Sigmoid colon (tissue), 6 donors: ENCODE measurements at regions not wholly inside any gene's neighbourhood (a gene's known extent, or its start where the extent isn't known, plus 50 kb on each side); places are given as distances from the start of the nearest gene placed in this dataset.
"Not testable (repeated sequence)": the region's sequence is repeated elsewhere in the genome, so short reads cannot be mapped to it uniquely, and the experiment has no call there.

Experiments
- DNase-seq: peaks from one replicate; pipeline ENCODE4 v3.0.0-alpha.2; 2019
- H3K27ac ChIP-seq, 4 donors: fragments of 200-600 bp; sonication (generic); one replicate each; pipeline ENCODE4 v1.5.1; 2016 to 2019; ENCODE audit warnings: mild to moderate bottlenecking in 1 of 4
- H3K27me3 ChIP-seq, 3 donors: fragments of 200-600 bp; sonication (generic); one replicate each; pipeline ENCODE4 v1.5.1; 2019; ENCODE audit warnings: mild to moderate bottlenecking in 1 of 3
- H3K36me3 ChIP-seq, 4 donors: fragments of 200-600 bp; sonication (generic); one replicate each; pipeline ENCODE4 v1.5.1; 2016 to 2019
- H3K4me1 ChIP-seq, 4 donors: fragments of 200-600 bp; sonication (generic); one replicate each; pipeline ENCODE4 v1.5.1; 2017 to 2019
- H3K4me3 ChIP-seq, 4 donors: fragments of 200-600 bp; sonication (generic); one replicate each; pipeline ENCODE4 v1.5.1; 2017 to 2019; ENCODE audit warnings: mild to moderate bottlenecking in 2 of 4, moderate library complexity in 1 of 4
- H3K9me3 ChIP-seq, 4 donors: fragments of 200-600 bp in 3 of 4; sonication (generic) in 3 of 4; one replicate each; pipeline versions ENCODE4 v1.5.1 to v1.6.1; 2013 to 2019
- CTCF ChIP-seq, 4 experiments: fragments of 450-650 bp in 3 of 4; fragments of 200-600 bp in 1 of 4; IDR thresholded peaks; one replicate each; pipeline ENCODE4 v1.5.1; 2016 to 2019; ENCODE audit warnings: antibody characterized with exemption in 4 of 4, mild to moderate bottlenecking in 3 of 4, moderate library complexity in 2 of 4
- EP300 ChIP-seq, 4 donors: sonication (generic); formaldehyde crosslinking; IDR thresholded peaks; one replicate each; pipeline ENCODE4 v1.6.1; 2017; ENCODE audit warnings: antibody characterized with exemption in 4 of 4
- POLR2A ChIP-seq, 2 donors: fragments of 450-650 bp; IDR thresholded peaks; one replicate each; pipeline ENCODE4 v1.6.1; 2016; ENCODE audit warnings: antibody characterized with exemption in 2 of 2, mild to moderate bottlenecking in 2 of 2, moderate library complexity in 2 of 2
- POLR2AphosphoS5 ChIP-seq, 4 donors: sonication (generic); formaldehyde crosslinking; IDR thresholded peaks; one replicate each; pipeline ENCODE4 v1.6.1; 2017; ENCODE audit warnings: antibody characterized with exemption in 4 of 4
- WGBS, 2 donors: extraction: QIAGEN DNeasy Blood & Tissue Kit; methylation state at CpG; one replicate each; pipeline ENCODE4 v1.1.7; 2013; 5-methylcytosine and 5-hydroxymethylcytosine counted together
- intact Hi-C: fragments of 100-400 bp; cut with DNase I; formaldehyde crosslinking; loops from one replicate; pipeline ENCODE4 v1.15.1; 2023
- donor health status: healthy with polysubstance abuse.
- donor health status: healthy.

- H3K4me3 ChIP-seq = no peak overlapping the region
- no peaks in the 10 kb centered on the region for H3K9me3 ChIP-seq
- intact Hi-C loops = no loop called here
- H3K36me3 ChIP-seq = no peaks in the 10 kb centered on the region
- no peak for DNase-seq
- no peaks in the 10 kb centered on the region for H3K4me1 ChIP-seq
- no peaks in the 10 kb centered on the region for H3K27me3 ChIP-seq
- 67 to 81% methylated on average over 1 of the region's 1 CpG for WGBS, 2 donors
- H3K27ac ChIP-seq = no peak overlapping the region
- TF ChIP-seq POLR2A (IDR thresholded peaks at IDR 0.05) = no peak
- TF ChIP-seq POLR2AphosphoS5 (IDR thresholded peaks at IDR 0.05) = no peak
- TF ChIP-seq EP300 (IDR thresholded peaks at IDR 0.05) = no peak
- no peak for TF ChIP-seq CTCF (IDR thresholded peaks at IDR 0.05)
Measured at GRCh38 chr4:91653067-91653466, 650.7 kb upstream of the GRID2 start.

GRCh38 chr4:91681091-91681490 is 622.7 kb upstream of the GRID2 start:
- Histone ChIP-seq H3K36me3 (no peaks in the 10 kb centered on the region), H3K4me3 (no peak overlapping the region), H3K27me3 (no peaks in the 10 kb centered on the region), H3K4me1 (no peaks in the 10 kb centered on the region), H3K9me3 (no peaks in the 10 kb centered on the region), H3K27ac (no peak overlapping the region)
- DNase-seq = no peak
- no peak for TF ChIP-seq POLR2A (IDR thresholded peaks at IDR 0.05)
- TF ChIP-seq EP300 (IDR thresholded peaks at IDR 0.05) = no peak
- TF ChIP-seq POLR2AphosphoS5 (IDR thresholded peaks at IDR 0.05) = no peak
- TF ChIP-seq CTCF (IDR thresholded peaks at IDR 0.05) = no peak
- intact Hi-C loops = no loop called here

- intact Hi-C loops = no loop called here
- TF ChIP-seq EP300 (IDR thresholded peaks at IDR 0.05) (no peak), POLR2AphosphoS5 (IDR thresholded peaks at IDR 0.05) (no peak), POLR2A (IDR thresholded peaks at IDR 0.05) (no peak), CTCF (IDR thresholded peaks at IDR 0.05) (no peak)
- no peak overlapping the region for H3K4me3 ChIP-seq
- 55 to 70% methylated on average over 1 of the region's 1 CpG for WGBS, 2 donors
- no peaks in the 10 kb centered on the region for H3K27me3 ChIP-seq
- no peak for DNase-seq
- no peaks in the 10 kb centered on the region for H3K4me1 ChIP-seq
- H3K9me3 ChIP-seq = no peaks in the 10 kb centered on the region
- H3K36me3 ChIP-seq = no peaks in the 10 kb centered on the region
- no peak overlapping the region for H3K27ac ChIP-seq
Measured at GRCh38 chr4:91681544-91681943, 622.2 kb upstream of the GRID2 start.

GRCh38 chr4:91684955-91685354 is 618.8 kb upstream of the GRID2 start:
- WGBS, 2 donors = 65 to 77% methylated on average over 1 of the region's 1 CpG
- Histone ChIP-seq H3K36me3 (no peaks in the 10 kb centered on the region), H3K27ac (no peak overlapping the region), H3K27me3 (no peaks in the 10 kb centered on the region), H3K4me3 (no peak overlapping the region), H3K9me3 (no peaks in the 10 kb centered on the region), H3K4me1 (no peaks in the 10 kb centered on the region)
- DNase-seq = no peak
- intact Hi-C loops = no loop called here
- TF ChIP-seq EP300 (IDR thresholded peaks at IDR 0.05) (no peak), POLR2AphosphoS5 (IDR thresholded peaks at IDR 0.05) (no peak), CTCF (IDR thresholded peaks at IDR 0.05) (no peak), POLR2A (IDR thresholded peaks at IDR 0.05) (no peak)

- intact Hi-C loops = no loop called here
- TF ChIP-seq POLR2AphosphoS5 (IDR thresholded peaks at IDR 0.05) (no peak), CTCF (IDR thresholded peaks at IDR 0.05) (no peak), EP300 (IDR thresholded peaks at IDR 0.05) (no peak), POLR2A (IDR thresholded peaks at IDR 0.05) (no peak)
- Histone ChIP-seq H3K36me3 (no peaks in the 10 kb centered on the region), H3K27me3 (no peaks in the 10 kb centered on the region), H3K9me3 (no peaks in the 10 kb centered on the region), H3K4me3 (no peak overlapping the region), H3K27ac (no peak overlapping the region), H3K4me1 (no peaks in the 10 kb centered on the region)
- DNase-seq = no peak
Measured at GRCh38 chr4:91688413-91688812, 615.4 kb upstream of the GRID2 start.

GRCh38 chr4:91699691-91700090 is 604.1 kb upstream of the GRID2 start:
- 57 to 67% methylated on average over 4 of the region's 4 CpGs for WGBS, 2 donors
- H3K4me1 ChIP-seq, H3K27me3 ChIP-seq, H3K27ac ChIP-seq, H3K9me3 ChIP-seq, H3K4me3 ChIP-seq, H3K36me3 ChIP-seq, DNase-seq, intact Hi-C loops: not testable (repeated sequence)
